GM18498 (cell line): ENCODE measurements at regions not wholly inside any gene's neighbourhood (a gene's known extent, or its start where the extent isn't known, plus 50 kb on each side); places are given as distances from the start of the nearest gene placed in this dataset.

Experiments used
- ATAC-seq: cut with Tn5 transposase; IDR thresholded peaks from one replicate; pipeline ENCODE4 v1.9.1; 2021; ENCODE audit warnings: mild to moderate bottlenecking, moderate library complexity; ENCODE audit not compliant: unreplicated experiment

DNA sequence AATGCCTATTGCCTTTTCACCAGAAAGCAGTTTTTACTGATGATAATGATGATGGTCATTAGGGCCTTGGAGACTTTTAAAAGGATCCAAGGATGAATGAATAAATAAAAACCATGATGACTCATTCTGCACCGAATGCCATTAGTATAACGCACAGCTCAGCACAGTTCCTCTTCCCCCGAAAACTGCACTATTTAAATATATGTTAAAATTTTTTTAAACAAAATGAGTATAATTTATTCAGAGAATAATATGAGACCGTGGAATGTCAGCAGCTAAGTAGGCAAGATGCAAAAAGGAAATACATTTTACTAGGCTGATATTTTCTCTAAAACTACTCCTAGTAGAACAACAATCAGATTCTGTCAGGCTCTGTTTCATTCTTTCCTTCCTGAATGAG is 83.4 kb upstream of the NANOGP8 start:
- ATAC-seq, result no peak

DNA sequence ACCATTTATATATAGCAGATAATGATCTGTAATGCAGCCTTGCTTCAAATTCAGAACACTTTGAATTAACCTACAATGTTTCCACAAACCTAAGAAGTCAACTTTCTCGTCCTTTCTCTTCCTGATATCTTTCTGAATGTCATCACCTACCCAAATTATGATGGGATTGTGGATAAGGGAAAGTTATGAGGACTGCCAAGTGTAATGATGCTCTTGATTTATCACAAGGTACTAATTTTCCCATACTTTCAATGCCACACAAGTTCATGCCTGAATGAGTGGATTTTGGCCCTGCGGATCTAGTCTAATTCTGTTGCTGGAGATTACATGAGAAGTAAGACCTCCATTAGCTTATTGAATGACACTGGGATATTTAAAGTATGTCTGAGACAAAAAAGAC is 82.6 kb upstream of the NANOGP8 start:
- no peak for ATAC-seq

- no peak for ATAC-seq
Observed at GRCh38 chr15:35166730-35167359, 81.8 kb upstream of the NANOGP8 start.

DNA sequence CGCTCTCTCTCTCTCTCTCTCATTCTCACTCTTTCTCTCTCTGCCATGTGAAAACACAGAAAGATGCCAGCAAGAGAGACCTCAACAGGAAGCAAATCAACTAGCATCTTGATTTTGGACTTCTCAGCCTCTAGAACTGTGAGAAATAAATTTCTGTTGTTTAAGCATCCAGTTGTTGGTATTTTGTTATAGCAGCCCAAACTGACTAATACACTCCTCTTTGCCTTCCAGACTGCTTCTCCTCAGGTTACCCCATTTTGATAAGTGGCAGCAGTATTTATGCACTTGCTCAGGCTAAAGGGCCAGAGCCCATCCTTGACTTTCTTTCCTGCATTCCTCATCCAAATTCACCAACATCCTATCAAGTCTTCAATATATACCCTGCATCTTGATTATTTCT is 76.6 kb upstream of the NANOGP8 start:
- ATAC-seq, result no peak

DNA sequence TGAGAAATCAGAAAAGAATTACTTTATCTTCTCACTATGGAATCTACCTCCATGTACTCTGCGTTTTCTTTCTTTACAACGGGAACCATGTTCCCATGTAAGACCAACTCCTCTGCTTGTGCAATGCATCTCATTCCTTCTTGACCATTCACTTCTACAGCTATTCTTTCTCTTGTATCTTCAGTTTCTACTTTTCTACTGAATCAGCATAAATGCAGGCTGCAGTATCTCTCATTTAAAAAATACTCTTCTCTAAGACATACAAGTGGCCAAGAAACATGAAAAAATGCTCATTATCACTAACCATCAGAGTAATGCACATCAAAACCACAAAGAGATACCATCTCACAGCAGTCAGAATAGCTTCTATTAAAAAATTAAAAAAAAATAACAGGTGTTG is 74.1 kb upstream of the NANOGP8 start:
- ATAC-seq, result no peak

- no peak for ATAC-seq
Observed at GRCh38 chr15:35151782-35152181, 66.7 kb upstream of the NANOGP8 start.

- ATAC-seq, result no peak
Observed at GRCh38 chr15:35151381-35151780, 66.3 kb upstream of the NANOGP8 start.

DNA sequence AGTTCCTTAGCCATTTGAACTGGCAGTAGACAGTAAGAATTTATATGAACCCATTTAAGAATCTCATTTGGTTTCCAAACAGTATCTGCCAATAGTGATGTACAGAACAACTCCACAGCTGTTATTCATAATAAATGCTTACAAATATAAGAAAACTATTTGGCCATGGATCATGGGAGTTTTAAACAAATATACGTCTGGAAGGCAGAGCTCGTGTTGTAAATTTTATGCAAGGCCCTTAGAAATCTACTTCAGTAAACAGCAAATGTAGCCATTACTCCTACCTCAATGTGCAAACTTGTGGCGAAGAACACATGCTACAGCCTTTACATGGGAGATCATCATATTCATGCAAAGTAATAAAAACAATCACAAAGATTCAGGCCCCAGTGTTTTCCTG is 65.3 kb upstream of the NANOGP8 start:
- ATAC-seq, result no peak

DNA sequence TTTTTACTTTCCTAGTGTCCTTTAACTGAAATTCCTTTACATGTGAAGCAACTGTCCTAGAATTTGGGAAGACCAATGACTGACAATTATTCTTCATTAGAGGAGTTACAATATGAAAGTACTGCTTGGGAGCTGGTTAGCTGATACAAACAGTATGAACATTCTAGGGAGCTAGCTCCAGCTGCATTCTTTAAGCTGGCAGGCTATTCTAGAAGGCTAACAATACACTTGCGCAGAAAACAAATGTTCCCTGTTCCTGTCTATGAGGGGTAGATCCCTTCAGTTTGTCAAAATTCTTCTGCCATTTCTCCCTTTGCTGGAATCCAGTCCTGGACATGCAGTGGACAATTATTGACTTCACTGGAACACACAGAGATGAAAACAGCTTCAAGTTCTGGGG is 60.2 kb upstream of the NANOGP8 start:
- no peak for ATAC-seq

GRCh38 chr15:35142578-35142977 is 57.5 kb upstream of the NANOGP8 start:
- no peak for ATAC-seq

- no peak for ATAC-seq
Observed at GRCh38 chr15:35141743-35142471, 56.8 kb upstream of the NANOGP8 start.

DNA sequence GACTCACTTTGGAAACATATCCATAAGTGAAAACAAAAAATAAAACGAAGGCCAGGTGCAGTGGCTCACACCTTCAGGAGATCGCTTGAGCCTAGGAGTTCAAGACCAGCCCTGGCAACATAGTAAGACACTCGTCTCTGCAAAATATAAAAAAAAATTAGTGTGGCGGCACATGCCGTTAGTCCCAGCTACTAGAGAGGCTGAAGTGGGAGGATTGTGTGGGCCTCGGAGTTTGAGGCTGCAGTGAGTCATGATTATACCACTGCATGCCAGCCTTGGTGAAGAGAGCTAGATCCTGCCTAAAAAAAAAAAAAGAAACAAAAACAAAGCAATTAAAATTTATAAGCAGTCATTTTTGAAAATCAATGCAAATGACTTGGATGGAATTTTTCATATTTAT is 54.7 kb upstream of the NANOGP8 start:
- no peak for ATAC-seq

DNA sequence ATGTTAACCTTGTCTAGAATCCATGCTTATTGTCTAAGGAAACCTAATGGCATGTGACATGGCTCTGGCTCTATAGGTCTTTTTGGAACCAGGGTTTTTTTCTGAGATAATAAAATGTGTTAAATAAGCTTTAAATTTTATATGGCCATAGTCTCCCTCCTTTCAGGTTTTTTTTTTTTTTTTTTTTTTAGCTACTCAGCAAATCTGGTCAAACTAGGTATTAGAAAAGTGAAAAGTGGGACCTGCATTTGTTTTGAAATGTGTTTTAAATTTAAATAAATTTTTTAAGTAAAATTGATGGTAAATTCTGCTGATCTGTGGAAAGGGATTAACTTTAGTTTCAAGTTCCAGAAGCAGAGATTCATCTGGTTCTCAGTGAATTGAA is 52.1 kb upstream of the NANOGP8 start:
- ATAC-seq, result no peak

DNA sequence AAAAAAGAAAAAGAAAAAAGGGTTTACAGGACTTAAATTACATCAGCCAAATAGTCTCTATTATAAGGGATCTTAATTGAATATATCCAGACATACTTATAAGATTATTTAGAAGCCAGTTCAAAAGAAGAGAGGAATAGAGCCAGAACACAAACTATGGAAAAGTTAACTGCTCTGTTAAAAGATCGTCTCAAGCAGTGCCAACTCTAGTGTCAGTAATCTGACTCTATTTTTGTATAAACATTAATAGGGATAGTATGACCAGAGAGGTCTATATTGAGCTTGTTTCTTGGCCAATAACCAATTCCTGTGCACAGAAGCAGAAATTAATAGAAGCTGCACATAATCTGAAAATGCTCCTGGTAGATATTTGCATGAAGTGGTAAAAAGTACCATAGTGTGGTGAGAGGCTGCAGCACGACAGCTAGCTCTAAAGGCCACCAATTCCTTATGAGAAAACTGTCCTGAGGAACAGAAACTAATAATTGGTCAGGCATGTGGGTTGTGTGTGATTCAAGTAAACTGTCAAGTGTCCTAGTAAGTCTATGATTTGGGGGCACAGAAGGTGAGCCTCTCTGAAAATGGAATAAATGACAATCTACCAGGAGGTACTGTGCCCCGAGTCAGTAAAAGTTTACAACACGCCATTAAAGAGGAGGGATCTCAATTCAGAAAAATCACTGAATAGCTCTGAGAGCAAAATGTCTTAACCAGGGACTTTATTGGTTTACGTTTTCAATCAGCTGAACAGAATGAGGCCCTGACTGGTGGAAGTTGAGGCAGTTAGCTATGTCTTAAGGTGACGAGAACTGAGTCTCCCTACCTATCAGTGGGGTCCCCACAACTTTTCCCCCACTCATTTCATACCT is 51.5 kb upstream of the NANOGP8 start:
- peak; percentile 99 for ATAC-seq
